GM12891 (cell line): ENCODE measurements at regions not wholly inside any gene's neighbourhood (a gene's known extent, or its start where the extent isn't known, plus 50 kb on each side); places are given as distances from the start of the nearest gene placed in this dataset.

Experiments
- PAX5 ChIP-seq: IDR thresholded peaks from 2 replicates; pipeline ENCODE4 v1.6.1; 2011; ENCODE audit warnings: low read length, moderate library complexity, mild to moderate bottlenecking; ENCODE audit not compliant: insufficient read depth, severe bottlenecking
- POLR2A ChIP-seq: IDR thresholded peaks from 2 replicates; pipeline ENCODE4 v1.6.1; 2011; ENCODE audit warnings: low read depth, low read length, control low read depth
- POLR2AphosphoS5 ChIP-seq: IDR thresholded peaks from 2 replicates; pipeline ENCODE4 v1.6.1; 2011; ENCODE audit warnings: low read depth, low read length, control low read depth
- POU2F2 ChIP-seq: IDR thresholded peaks from 2 replicates; pipeline ENCODE4 v1.6.1; 2011; ENCODE audit warnings: low read depth, mild to moderate bottlenecking, control low read depth, low read length, moderate library complexity
- SPI1 ChIP-seq: IDR thresholded peaks from 2 replicates; pipeline ENCODE4 v1.6.1; 2011; ENCODE audit warnings: low read depth, low read length, control low read depth
- TAF1 ChIP-seq: IDR thresholded peaks from 2 replicates; pipeline ENCODE4 v1.6.1; 2011; ENCODE audit warnings: low read depth, low read length, control low read depth

DNA sequence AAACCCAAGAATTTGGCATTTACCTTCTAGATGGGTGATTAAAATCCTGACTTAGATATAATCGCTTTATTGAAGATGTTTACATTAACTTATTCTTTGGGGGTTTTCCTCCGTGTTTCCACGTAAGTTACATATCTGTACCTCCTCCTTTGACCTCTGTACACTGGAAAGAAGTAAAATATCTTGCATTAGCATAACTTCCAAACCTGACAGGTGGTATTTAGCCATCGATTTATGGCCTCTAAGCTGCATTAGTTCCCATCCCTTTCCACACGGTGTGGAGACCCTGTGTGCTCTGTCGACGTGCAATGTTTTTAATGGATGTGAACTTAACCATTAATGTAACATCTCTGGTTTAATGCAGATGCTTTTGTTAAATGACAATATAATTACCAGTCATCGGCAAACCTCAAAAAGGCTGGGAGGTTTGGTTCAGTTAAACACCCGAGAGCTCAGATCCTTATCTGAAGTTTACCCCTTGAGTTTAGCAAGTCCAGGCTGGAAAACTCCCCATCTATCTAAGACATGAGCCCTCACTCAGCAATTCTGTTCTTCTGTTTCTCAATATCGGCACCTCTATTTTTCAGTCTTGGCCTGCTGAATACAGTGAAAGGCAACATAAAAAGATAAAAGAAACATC lies 295.2 kb downstream of the GATA3 start:
- no peak for TF ChIP-seq POLR2A
- TF ChIP-seq POLR2AphosphoS5: no peak
- no peak for TF ChIP-seq SPI1
- no peak for TF ChIP-seq TAF1
- TF ChIP-seq POU2F2: no peak
- no peak for TF ChIP-seq PAX5
